GM21447 (cell line): ENCODE measurements at regions not wholly inside any gene's neighbourhood (a gene's known extent, or its start where the extent isn't known, plus 50 kb on each side); places are given as distances from the start of the nearest gene placed in this dataset.
"Not testable (repeated sequence)": the region's sequence is repeated elsewhere in the genome, so short reads cannot be mapped to it uniquely, and the experiment has no call there.

Experiments
- ATAC-seq: cut with Tn5 transposase; IDR thresholded peaks from one replicate; pipeline ENCODE4 v1.9.1; 2021; ENCODE audit not compliant: unreplicated experiment

DNA sequence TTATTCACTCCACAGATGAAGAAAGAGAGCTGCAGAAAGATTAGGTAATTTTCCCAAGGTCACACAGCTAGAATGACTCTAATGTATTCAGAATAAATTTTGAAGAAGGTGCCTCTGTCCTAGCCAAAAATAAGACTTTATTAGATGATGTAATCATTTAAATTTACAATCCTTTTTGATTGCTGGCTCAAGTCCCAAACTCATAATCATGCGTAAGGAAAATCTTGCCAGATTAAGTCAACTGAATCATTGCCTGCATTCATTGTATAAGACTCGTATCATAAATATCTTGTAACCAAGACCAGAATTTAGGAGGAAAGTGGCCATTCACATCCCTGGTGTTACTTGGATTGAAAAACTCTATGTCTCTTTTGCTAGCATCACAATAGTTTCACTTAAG, 53.1 kb upstream of the STK39 start:
- no peak for ATAC-seq

DNA sequence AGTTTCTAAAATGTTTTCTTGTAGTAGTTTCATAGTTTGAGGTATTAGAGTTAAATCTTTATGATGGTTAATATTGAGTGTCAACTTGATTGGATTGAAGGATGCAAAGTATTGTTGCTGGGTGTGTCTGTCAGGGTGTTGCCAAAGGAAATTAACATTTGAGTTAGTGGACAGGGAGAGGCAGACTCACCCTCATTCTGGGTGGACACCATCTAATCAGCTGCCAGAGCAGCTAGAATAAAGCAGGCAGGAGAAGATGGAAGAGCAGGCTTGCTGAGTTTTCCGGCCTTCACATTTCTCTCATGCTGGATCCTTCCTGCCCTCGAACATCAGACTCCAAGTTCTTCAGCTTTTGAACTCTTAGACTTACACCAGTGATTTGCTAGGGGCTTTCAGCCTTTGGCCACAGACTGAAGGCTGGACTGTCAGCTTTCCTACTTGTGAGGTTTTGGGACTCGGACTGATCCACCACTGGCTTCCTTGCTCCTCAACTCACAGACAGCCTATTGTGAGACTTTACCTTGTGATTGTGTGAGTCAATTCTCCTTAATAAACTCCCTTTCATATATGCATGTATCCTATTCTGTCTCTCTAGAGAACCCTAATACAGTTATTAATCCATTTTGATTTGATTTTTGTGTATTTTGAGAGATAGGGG, 56.8 kb upstream of the STK39 start:
- no peak for ATAC-seq

GRCh38 chr2:168307379-168307778, 60.0 kb upstream of the STK39 start:
- ATAC-seq = no peak

- no peak for ATAC-seq
Measured at GRCh38 chr2:168310580-168310979, 63.2 kb upstream of the STK39 start.

GRCh38 chr2:168311261-168311910, 64.0 kb upstream of the STK39 start:
- no peak for ATAC-seq

- ATAC-seq = no peak
Measured at GRCh38 chr2:168312036-168312822, 64.8 kb upstream of the STK39 start.

DNA sequence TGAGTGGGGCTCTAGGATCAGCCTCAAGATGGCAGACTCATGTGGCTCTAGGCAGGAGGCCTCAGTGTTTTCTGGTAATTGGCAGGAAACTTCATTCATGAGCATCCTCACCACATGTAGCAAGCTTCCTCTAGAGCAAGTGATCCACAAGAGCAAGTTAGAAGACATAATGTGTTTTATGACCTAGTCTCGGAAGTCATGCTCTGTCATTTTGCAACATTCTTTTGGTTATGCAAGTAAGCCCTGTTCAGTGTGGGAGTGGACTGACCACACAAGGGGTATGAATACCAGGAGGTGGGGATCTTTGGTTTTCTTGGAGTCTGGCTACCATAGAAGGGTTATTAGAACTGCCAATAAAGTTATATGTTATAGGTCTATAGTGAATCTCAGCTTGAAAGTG, 66.8 kb upstream of the STK39 start:
- no peak for ATAC-seq

DNA sequence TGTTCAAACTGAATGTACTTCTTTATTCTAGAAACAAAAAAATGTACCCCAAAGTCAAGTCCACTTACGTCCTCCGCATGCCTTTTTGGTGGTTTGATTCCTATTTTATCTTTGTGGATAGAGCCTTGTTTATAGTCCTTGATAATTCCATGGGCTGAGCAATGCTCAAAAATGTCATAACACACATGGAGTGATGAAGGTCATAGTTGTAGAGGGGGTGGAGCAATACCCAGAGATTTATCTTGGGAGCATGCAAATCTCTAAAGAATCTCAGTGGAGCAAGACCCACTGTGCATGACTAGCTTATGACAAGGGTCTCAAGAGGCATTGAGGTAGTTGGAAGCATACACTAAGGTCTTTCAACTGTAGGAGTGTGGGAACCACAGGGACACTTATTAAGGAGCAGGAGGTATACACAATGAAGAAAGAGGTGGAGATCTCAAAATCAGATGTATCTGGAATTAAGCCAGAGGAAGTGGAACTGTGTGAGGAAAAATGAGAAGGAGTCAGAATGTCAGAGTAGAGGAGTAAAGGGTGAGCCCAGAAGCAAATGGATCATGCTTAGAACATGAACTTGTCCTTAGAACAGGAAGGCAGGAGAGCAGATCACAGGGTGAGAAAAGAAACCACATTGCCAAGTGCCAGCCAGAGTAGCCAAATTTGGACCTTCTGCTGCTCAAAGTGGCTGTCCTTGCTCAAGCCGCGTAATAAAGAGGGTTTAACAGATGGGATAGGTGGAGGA, 68.1 kb upstream of the STK39 start:
- no peak for ATAC-seq

DNA sequence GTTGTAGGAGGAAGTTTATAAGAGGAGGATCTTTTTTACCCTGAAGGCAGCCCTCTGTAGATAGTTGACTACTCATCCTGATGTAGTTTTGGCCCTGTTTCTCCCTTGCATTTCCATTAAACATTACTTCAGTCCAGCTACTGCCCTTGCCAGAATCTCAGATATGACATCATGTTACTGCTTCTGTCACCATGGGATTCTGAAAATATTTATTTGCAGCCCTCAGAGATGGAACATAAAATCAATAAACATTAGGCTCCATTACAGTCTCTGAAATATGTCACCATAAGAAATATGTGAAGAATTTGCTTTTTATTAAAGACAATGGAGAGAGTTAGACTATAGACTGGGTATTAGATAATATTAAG, 68.7 kb upstream of the STK39 start:
- no peak for ATAC-seq

GRCh38 chr2:168317282-168317681, 69.9 kb upstream of the STK39 start:
- ATAC-seq = no peak

DNA sequence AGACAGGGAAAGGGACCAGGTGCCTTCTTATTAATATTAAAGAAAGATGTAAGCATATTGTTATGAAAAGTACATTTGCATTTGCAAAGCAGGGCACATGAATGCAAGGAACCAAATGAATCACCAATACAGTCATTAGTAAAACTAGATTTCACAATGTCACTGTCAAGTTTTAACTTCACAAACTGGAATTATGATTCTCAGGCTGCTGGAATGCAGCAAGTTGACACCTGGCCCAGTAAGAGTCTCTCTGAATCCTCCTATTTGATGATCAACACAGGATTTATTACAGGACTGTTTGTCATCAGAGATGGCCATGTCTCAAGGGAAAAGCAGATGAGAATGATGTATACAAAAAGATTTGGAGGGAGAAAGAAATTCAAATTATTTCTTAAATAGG, 72.9 kb upstream of the STK39 start:
- no peak for ATAC-seq

DNA sequence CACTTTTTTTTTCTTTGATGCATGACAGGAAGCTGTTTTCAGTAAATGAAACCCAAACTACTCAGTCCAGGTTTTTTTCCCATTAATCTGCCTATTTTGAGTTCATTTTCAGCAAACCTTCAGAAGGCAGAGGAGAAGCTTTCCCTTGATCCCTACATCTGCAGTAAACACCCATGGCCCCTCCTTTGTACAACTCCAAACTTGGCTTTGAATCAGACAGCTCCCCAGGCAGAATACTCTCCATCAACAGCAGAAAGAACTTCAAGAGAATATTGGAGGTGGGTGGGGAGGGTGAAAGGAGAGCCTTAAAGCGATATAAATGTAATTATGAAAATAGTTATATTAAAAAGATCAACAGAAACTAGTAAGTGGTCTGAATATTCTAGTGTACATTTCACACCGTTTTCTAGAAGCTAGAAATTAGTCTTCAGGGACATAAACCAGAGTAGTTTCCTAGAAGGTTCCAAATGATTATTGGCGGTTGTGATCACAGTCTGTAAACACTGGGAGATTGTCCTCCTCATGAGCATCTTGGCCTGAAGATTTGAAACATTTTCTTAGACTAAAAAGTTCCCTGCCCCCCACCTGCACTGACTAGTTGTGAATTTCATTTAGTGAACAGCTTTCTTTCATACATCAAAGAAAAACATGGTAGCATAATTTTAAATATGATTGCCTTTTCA, 75.1 kb upstream of the STK39 start:
- ATAC-seq = no peak

GRCh38 chr2:168323529-168324021, 76.2 kb upstream of the STK39 start:
- ATAC-seq = no peak

- ATAC-seq = no peak
Measured at GRCh38 chr2:168326572-168326971, 79.2 kb upstream of the STK39 start.

GRCh38 chr2:168327328-168327727, 79.9 kb upstream of the STK39 start:
- ATAC-seq = no peak

DNA sequence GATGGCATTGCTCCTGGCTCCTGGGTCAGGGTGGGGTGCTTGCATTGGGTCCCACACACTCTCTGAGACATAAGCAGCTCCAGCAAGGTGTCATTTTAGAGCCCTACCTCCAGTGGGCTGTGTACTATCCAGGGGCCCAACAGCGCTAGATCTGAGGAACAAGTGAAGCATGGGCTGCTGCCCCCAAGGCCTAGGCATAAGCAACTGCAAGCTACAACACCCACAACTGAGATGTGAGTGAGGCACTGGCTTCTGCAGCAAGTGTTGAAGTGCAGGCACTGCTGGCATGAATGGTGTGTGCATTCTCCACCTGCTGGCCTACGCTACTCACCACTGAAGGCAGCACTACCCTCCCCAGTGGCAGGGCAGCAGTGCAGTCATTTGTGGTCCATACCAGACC, 81.0 kb upstream of the STK39 start:
- ATAC-seq = no peak

DNA sequence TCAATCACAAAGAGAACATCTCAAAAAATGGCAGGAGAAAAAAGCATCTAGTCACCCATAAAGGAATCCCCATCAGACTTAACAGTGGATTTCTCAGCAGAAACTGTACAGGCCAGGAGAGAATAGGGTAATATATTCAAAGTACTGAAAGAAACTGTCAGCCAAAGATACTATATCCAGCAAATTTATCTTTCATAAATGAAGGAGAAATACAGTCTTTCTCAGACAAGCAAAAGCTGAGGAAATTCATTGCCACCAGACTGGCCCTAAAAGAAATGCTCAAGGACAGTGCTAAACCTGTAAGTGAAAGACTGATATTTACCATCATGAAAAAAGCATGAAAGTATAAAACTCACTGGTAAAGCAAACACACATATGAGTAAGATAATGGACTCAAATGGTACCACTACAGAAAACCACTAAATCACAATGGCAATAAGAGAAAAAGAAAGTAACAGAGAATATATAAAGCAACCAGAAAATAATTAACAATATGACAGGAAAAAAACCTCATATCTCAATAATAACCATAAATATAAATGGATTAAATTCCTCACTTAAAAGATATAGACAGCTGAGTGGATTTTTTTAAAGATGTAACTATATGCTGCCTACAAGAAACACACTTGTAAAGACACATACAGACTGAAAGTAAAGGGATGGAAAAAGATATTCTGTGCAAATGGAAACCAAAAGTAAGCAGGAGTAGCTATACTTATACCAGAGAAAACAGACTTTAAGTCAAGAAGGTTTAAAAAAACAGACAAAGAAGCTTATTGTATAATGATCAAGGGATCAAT, 83.4 kb upstream of the STK39 start:
- no peak for ATAC-seq

DNA sequence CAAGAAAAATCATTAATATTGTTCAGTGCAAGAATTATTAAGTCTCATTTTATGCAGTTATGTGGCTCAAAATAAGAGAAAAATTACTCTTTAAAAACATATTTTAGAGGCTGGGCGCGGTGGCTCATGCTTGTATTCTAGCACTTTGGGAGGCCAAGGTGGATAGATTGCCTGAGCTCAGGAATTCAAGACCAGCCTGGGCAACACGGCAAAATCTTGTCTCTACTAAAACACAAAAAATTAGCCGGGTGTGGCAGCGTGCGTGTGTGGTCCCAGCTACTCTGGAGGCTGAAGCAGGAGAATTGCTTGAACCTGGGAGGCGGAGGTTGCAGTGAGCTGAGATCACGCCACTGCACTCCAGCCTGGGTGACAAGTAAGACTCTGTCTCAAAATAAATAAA, 87.9 kb upstream of the STK39 start:
- ATAC-seq = not testable (repeated sequence)

- ATAC-seq = no peak
Measured at GRCh38 chr2:168336786-168337388, 89.5 kb upstream of the STK39 start.

- ATAC-seq = no peak
Measured at GRCh38 chr2:168338292-168338691, 90.9 kb upstream of the STK39 start.
